CD4-positive, alpha-beta T cell treated with Interleukin-15 for 4 hours (primary cell): ENCODE measurements at regions not wholly inside any gene's neighbourhood (a gene's known extent, or its start where the extent isn't known, plus 50 kb on each side); places are given as distances from the start of the nearest gene placed in this dataset.

Experiments used
- DNase-seq: peaks from one replicate; pipeline ENCODE4 v3.0.0-alpha.2; 2020; ENCODE audit warnings: low spot score

DNA sequence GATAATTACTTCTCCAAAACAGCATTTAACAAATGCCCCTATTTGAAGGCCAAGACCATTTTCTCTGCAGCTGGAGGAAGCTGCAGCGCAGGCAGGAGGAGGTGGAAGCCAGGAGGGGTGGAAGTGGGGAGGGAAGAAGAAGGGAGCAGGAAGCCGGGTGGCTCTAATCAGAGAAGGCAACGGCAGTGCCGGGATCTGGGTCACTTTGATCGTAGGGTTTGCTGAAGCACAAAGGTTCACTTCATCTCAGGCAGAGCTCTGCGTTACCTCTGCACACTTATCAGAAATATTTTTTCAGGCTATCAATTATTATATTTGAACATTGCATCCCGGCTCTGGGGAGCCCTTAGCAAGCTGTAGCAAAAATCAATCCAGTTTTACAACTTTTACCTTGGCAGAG is 315.8 kb upstream of the POU3F3 start:
- DNase-seq, result no peak

DNA sequence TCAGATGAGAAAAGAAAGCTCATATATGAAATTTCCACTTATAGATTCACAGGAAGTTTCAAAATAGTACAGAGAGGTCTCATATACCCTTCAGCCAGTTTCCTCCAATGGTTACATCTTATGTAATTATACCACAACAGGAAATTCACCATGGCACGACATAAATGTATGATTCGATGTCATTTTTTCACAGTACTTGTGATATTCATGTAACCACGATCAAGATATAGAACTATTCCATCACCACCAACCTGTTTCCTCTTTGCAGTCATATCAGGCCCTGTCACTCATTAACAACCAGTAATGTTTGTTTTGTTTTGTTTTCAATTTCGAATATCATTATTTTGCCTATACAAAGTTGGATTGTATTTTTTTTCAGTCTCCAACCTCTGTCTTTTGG is 314.3 kb upstream of the POU3F3 start:
- DNase-seq, result no peak

DNA sequence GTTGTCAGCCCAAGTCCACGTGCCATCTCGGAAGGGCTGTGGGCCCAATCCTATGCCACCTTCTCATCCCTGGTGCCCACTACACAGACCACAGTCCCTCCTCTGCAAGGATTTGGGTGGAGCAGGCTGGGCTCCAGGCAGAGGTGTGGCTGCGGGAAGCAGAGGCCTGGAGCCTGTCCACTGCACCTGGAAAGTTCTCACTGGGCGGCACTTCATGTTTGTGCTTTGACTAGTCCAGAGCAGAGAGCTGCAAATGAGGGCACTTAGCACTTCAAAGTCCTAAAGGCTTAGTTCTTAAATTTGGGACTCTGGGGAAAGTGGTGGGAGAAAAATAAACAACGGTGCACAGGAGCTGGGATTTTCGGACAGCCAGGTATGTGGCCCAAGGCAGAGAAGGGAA is 308.9 kb upstream of the POU3F3 start:
- DNase-seq, result no peak

DNA sequence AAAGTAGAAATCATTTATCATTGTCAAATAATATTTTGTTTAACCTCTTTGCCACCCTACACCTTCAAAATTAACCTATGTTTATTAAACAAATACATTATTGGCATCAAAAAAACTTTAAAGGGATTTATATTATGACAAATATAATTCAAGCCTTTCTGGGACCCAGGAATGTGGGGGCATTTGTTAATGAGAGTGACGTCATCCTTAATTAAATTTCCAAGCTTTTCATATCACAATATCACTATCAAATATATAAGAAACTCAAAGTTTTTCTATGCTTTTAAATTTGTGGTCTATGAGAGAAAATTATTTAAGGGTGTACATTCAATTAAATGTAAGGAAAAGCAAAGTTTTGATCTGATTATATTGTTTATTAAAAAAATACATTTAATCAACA is 307.4 kb upstream of the POU3F3 start:
- no peak for DNase-seq

DNA sequence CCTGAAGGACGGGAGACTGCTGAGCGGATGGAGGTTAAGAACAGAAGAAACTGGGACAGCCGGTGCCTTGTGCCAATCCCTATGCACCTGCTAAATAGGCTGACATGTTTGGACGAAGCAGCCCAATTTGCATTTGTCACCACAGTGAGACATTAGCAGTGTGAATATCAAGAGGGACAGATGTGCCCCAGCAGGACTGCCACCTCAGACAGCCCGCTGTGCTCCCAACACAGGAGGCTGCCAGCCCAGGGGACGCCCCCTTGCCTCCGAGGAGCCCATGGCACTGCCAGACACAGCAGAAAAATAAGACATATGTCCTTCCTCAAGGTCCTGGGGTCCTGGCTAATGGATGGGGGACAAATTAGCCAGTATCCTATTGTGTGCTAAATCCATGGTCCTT is 306.7 kb upstream of the POU3F3 start:
- DNase-seq, result no peak

DNA sequence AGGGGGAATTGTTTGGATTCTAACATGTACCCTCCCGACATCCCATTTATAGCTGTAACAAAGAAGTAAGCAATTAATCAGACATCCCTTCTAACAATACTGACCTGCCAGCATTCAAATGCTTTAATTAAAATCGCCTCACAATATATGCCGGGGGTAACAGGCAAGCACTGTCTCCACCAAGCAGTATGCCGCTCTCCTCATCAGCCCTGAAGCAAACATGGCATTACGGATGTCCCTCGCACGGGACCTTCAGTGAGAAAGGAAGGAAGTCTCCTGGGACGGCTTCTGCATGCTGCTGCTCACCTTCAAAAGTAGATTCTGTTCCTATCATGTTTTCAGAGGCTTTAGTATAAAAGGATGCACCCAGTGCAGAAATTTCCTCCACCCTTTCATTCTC is 292.7 kb upstream of the POU3F3 start:
- no peak for DNase-seq

DNA sequence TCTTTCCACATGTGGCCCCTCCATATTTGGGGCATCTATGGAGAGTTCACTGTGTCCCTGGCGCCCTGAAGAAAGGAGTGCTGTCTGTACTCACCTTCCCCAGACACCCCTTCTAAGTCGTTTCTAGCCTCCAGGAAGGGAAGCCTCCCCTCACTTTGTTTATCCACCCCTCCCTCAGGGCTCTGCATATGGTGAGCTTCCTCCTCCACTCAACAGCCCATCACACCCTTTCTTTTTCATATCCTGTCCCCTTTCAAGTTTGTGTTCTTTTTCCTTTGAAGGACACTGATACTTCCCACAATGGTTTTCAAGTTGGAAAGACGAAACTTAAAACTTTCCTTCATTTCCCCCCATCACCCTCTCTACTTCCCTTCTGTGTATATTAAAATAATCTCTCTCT is 291.4 kb upstream of the POU3F3 start:
- DNase-seq, result no peak

DNA sequence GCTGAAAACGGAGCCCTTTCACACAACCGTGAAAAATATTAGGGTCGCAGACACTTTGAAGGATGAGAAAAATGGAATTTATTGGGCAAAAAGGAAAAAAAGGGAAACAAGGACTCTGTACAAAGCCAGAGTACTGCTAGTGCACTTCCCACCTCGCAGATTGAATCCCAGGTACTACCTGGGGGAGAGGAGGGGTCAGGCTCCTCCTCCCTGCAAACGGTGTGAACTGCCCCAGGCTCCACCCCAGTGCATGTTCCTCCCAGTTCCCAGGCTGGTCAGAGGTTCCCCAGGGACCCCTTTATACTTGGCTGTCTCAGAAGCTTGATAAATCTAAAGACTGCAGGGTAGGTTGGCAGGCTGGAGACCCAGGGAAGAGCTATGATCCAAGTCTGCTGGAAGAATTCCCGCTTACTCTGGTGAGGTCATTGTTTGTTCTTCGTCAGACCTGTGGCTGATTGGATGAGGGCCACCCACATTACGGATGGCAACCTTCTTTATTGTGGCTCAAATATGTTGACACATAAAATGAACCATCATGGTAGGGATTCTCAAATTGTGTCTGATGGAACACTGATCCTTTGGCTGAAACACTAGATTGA is 290.4 kb upstream of the POU3F3 start:
- no peak for DNase-seq

DNA sequence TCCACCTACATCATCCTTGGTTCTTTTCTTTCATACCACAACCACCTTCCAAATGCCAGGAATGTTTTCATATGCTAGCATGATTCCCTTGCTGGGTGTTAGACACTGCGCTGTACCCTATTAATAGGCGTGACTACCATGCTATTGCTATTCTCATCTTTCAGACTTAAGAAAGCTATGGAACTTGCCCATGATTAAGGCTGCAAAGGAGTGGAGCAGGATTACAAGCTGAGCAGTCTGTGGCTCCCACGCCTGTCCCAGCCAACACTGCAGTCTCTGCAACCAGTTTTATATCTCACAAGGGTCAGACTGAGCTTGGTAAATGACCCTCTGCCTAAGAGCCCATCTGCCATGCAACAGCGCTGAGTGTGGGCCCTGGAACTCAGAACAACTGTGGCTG is 285.7 kb upstream of the POU3F3 start:
- DNase-seq, result no peak

DNA sequence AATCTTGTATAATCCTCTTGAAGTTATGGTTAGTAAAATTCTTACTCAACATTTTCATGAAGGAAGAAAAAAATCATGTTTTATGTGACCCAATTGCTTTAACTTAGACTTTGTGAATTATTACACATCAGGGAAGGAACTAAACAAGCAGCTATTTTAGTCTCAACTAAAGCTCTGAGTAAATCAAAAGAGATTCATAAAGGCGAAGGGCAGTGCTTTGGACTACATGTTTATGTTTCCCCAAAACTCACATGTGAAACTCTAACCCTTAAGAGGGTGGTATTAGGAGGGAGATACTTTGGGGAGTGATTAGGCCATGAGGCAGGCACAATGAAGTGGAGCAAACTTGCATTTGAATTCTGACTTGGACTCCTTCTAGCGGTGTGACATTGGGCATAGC is 283.7 kb upstream of the POU3F3 start:
- DNase-seq, result no peak

DNA sequence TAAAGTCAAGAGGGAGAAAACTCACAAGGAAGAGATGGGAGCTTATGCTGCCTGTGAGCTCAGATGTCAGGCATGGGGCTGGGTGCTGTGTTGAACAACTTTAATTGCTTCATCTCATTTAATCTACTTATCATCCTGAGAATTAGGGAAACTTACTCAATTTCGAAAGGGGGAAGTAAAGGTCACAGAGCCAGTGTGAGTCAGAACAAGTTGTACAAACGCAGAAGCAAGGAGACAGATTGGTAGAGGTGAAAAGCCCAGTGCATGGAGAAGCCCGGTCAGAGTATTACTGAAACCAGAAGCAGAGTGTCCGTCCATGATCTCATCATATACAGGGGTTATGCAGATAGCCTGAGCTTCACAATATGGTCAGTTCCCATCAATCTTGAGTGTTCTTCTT is 281.1 kb upstream of the POU3F3 start:
- peak; percentile 4 for DNase-seq

DNA sequence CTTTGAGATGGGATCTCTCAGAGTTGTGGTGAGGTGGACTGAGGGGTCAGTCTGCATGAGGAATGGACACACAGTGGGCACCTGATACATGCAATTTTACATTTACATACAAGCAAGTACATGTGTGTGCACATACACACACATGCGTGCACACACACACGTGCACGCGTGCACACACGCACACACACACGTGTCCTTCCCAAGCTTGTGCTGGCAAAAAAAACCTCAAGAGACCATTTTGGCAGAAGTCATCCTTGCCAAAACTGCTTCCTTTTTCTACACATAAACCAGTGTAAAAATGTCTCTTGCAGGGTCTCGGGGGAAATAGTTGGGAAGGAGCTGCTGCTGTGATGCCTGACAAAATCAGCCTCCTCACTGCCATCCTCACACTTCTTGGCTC is 279.5 kb upstream of the POU3F3 start:
- no peak for DNase-seq

DNA sequence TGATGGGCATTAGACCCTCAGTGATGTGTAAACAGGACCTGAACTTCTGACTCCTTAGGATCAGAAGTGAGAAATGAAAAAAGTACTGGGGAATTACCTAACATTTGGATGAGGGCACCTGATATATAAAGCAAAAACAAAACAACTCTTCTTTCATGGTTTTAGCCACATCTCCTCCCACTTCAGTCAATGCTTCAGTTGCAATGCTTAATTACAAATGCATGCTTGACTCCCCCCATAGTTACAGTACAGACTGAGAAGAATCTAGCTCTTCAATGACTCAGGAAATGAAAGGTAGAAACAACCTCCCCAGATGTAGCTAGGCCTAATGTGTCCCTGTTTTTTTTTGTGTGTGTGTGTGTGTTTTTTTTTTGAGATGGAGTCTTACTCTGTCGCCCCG is 276.8 kb upstream of the POU3F3 start:
- no peak for DNase-seq

DNA sequence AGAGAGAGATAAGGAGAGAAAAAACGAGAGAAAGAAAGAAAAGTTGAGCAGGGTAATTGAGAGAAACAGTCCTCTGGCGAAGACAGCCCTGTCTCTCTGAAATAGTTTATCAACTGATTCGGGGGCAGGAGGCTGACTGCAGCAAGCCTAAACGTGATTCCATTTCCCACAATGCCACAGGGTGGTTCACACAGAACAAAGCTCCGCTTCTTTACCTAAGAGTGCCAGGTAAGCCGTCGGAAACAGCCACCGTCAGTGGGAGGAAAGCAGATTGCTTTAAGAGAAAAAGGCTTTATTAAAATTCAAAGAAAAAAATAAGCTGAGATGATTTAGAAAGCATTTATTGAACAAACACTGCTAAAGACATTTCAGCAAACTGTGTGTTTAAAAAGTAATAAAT is 271.4 kb upstream of the POU3F3 start:
- DNase-seq, result no peak

DNA sequence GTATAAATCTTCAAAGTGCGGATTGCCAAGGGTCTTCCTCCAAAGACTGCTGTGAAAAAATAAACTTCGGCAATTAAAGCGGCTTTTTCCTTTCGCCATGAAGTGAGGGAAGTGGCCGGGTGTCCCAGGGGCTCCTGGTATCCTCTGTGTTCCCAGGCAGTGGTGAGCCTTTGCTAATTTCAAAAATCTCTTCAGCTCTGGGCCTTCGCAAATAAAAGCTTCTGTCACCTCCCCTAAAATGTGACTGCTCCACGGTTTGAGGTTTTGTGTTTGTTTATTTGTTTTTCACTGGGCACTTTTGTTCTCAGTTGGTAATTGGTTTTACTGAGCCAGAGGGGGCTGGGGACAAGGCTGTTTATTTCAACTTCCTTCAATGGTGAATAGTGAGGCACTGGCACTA is 270.1 kb upstream of the POU3F3 start:
- no peak for DNase-seq

DNA sequence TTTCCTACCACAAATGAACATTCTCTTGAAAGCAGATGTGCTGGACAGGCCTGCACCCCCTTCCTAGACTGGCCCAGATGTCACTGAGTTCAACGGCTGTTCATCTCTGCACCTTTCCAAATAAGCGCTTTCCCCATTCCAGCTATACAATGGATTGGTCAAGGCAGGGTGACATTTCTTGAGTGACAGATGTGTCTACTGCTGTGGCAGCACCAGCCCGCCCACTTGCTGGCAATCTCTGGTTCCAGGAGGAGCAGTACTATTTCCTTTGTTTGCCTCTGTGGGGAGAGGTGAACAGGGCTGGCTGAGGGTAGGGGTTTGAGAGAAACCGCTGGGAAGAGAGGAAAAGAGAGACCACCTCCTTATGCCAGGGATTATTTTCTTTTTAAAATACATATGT is 269.5 kb upstream of the POU3F3 start:
- DNase-seq, result no peak

DNA sequence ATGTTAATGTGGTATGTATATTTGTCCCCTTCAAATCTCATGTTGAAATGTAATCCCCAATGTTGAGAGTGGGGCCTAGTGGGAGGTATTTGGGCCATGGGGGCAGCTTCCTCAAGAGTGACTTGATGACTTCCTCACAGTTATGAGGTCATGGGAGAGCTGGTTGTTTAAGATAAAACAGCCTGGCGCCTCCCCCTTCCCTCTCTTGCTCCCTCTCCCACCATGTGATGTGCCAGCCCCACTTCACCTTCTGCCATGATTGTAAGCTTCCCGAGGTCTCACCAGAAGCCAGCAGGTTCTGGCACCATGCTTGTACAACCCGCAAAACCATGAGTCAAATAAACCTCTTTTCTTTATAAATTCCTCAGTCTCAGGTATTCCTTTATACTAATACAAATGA is 258.3 kb upstream of the POU3F3 start:
- DNase-seq, result no peak

DNA sequence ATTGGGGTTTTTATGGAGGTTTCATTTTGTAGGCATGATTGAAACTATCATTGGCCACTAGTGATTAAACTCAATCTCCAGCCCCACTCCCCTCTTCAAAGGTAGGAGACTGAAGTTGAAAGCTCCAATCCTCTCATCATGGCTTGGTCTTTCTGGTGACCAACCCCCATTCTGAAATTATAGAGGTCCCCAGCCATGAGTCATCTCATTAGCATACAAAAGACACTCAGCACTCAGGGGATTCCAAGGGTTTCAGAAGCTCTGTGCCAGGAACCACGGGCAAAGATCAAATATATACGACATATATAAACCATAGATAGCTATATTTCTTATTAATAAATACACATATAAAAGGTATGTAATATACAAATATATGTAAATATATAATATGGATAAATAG is 256.0 kb upstream of the POU3F3 start:
- DNase-seq, result no peak

DNA sequence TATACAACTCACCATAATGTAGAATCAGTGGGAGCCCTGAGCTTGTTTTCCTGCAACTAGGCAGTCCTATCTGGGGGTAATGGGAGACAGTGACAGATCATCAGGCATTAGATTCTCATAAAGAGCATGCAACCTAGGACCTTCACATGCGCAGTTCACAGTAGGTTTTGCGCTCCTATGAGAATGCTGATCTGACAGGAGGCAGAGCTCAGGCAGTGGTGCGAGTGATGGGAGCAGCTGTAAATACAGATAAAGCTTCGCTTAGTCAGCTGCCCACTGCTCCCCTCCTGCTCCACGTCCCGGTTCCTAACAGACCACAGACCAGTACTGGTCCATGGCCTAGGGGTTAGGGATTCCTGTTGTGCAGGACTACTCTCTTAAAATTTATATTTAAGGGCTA is 255.3 kb upstream of the POU3F3 start:
- no peak for DNase-seq

DNA sequence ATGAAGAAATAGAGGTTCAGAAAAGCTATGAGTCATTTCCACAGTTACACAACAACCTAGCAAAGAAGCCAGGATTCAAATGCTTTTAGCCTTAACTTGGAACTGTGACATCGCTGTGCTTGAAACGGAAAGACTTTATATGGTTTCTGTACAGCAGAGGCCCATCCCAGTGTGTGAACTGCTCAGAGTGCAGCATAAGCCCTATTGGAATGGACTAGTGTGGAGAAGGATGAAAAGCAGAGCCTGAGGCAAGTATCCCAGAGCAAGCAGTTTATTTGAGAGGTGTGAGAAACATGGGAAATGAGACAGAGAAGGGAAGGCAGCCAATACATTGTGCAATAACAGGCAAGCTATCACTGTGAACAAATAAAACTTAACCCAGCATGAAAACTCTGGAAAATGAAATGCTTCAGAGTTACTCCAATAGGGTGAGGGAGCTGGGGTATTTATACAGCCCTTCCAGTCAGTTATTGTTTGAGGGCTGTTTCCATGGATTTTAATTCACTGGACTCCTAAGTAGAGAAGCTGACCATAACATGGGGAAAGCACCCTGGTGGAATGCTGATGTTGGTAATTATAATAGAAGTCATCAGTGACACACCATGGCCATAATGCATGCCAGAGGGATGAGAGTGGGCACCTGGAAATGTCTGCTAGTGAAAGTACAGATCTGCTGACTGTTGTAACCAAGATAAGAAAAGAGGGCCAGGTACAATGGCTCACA is 254.0 kb upstream of the POU3F3 start:
- DNase-seq, result no peak

DNA sequence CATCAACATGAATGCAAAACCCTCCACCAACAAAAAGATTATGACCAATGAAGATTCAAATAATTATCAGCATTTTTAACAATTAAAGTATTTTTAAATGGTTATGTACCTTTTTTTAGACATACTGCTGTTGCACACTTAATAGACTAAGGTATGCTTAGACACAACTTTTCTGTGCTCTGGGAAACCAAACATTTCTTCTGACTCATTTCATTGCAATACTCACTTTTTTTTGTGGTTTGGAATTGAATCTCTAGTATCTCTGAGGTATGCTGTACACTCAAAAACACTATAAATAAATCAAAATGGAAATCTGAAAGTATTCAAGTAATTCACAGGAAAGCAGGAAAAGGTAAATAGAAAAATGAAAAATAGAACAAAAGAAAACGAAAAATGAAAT is 247.9 kb upstream of the POU3F3 start:
- no peak for DNase-seq

DNA sequence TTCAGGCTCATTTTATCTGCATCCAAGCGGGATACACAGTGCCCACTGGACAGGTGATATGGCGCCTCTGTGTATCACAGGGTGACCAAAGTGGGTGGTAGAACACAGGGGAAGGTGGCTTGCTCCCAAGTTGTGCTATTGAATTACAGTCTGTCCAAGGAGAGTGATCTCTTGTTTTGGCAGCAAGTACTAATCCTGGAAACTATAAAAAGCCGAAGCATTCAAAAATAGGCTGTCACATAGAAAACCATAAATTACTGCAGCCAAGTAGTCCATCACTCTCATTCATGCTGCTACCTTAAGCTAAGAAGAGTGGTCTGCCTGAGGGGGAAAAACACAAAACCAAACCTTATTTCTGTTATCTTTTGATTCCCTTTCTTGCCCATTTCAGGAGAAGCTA is 237.1 kb upstream of the POU3F3 start:
- no peak for DNase-seq

DNA sequence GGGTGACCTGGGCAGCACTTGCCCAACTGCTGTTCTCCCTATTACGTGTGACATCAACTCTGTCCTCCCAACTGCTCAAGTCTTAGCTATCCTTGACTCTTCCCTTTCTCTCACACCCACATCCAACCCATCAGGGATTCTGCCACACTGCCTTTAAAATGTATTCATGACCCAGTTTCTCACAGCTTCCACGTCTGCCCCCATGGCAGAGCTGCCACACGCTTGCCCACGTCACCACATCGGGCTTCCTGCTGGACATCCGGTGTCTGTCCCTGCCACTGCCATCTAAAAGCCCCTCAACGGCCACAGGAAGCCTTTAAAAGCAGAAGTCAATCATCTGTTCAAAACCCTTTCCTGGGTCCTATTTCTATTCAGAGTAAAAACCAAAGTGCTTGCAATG is 233.1 kb upstream of the POU3F3 start:
- DNase-seq, result no peak

DNA sequence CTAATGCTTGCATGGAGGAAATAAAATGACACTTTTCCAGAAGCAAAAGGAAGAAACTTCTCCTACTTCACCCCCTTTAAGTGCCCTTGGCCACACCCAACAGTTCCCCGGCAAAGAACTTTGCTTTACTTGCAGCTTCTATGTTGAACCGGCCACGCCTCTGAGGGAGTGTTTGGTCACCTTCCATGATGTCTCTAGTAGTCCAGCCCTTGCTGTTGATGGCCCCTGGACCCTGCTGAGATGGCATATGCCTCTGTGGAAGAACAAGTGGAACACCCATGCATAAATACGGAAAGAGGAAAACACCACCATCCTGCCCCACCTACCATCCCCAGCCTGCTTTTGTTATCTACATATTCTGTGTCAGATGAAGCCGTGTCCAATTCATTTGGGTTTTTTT is 218.3 kb upstream of the POU3F3 start:
- DNase-seq, result no peak
